C4-2B (cell line): ENCODE measurements at regions not wholly inside any gene's neighbourhood (a gene's known extent, or its start where the extent isn't known, plus 50 kb on each side); places are given as distances from the start of the nearest gene placed in this dataset.

ENCODE experiments used
- CTCF ChIP-seq: fragments of 450-650 bp; conservative IDR thresholded peaks from 2 replicates; pipeline ENCODE4 v1.5.1; 2017; ENCODE audit warnings: mild to moderate bottlenecking
- ZFX ChIP-seq: fragments of 450-650 bp; IDR thresholded peaks from 2 replicates; pipeline ENCODE4 v1.6.1; 2017

GRCh38 chr1:98305362-98305761, 356.2 kb upstream of the SNX7 start:
- no peak for TF ChIP-seq CTCF
- no peak for TF ChIP-seq ZFX
